Astrocyte (in vitro differentiated cells and primary cell): ENCODE measurements at regions not wholly inside any gene's neighbourhood (a gene's known extent, or its start where the extent isn't known, plus 50 kb on each side); places are given as distances from the start of the nearest gene placed in this dataset.

Experiments
- DNase-seq: peaks from one replicate; pipeline ENCODE4 v3.0.0-alpha.2; 2010; ENCODE audit warnings: low read depth
- FAIRE-seq: peaks from 2 replicates; lab custom pipeline; 2011; peaks lifted over from hg19 to GRCh38; lab: Jason Lieb, UNC
- H2AFZ ChIP-seq: 2 replicates; pipeline ENCODE4 v1.6.0; 2012; ENCODE audit warnings: low read depth, low read length, inconsistent platforms
- H3K27ac ChIP-seq: 2 replicates; pipeline ENCODE4 v1.5.1; 2011; ENCODE audit warnings: low read depth, low read length, inconsistent platforms
- H3K27me3 ChIP-seq: 2 replicates; pipeline ENCODE4 v1.6.0; 2011; ENCODE audit warnings: low read length, inconsistent platforms; ENCODE audit not compliant: insufficient read depth
- H3K36me3 ChIP-seq: 2 replicates; pipeline ENCODE4 v1.5.1; 2011; ENCODE audit warnings: low read length, inconsistent platforms; ENCODE audit not compliant: insufficient read depth
- H3K4me1 ChIP-seq: 2 replicates; pipeline ENCODE4 v1.5.1; 2011; ENCODE audit warnings: low read length, inconsistent platforms; ENCODE audit not compliant: insufficient read depth
- H3K4me2 ChIP-seq: 2 replicates; pipeline ENCODE4 v1.6.0; 2012; ENCODE audit warnings: low read length, inconsistent platforms
- H3K4me3 ChIP-seq: 2 replicates; pipeline ENCODE4 v1.5.1; 2011; ENCODE audit warnings: low read depth, mild to moderate bottlenecking, low read length, inconsistent platforms; ENCODE audit not compliant: insufficient read depth
- H3K79me2 ChIP-seq: 2 replicates; pipeline ENCODE4 v1.6.0; 2012; ENCODE audit warnings: mild to moderate bottlenecking, low read length, inconsistent platforms; ENCODE audit not compliant: insufficient read depth
- H3K9ac ChIP-seq: 2 replicates; pipeline ENCODE4 v1.6.0; 2012; ENCODE audit warnings: mild to moderate bottlenecking, low read length, inconsistent platforms
- H3K9me3 ChIP-seq: 2 replicates; pipeline ENCODE4 v1.5.1; 2012; ENCODE audit warnings: low read depth, mild to moderate bottlenecking, low read length, inconsistent platforms; ENCODE audit not compliant: insufficient read depth
- H4K20me1 ChIP-seq: 2 replicates; pipeline ENCODE4 v1.6.0; 2012; ENCODE audit warnings: low read length, inconsistent platforms; ENCODE audit not compliant: insufficient read depth
- H3K27ac Mint-ChIP-seq: one replicate; pipeline ENCODE4 v1.8.0; 2021; ENCODE audit warnings: mild to moderate bottlenecking, mixed read lengths; ENCODE audit not compliant: unreplicated experiment
- H3K27me3 Mint-ChIP-seq: one replicate; pipeline ENCODE4 v1.8.0; 2021; ENCODE audit warnings: low read depth, mixed read lengths; ENCODE audit not compliant: unreplicated experiment
- H3K36me3 Mint-ChIP-seq: one replicate; pipeline ENCODE4 v1.8.0; 2021; ENCODE audit warnings: low read depth, mixed read lengths; ENCODE audit not compliant: unreplicated experiment
- H3K4me1 Mint-ChIP-seq: one replicate; pipeline ENCODE4 v1.8.0; 2021; ENCODE audit warnings: low read depth, mixed read lengths; ENCODE audit not compliant: unreplicated experiment
- H3K4me3 Mint-ChIP-seq: one replicate; pipeline ENCODE4 v1.8.0; 2021; ENCODE audit warnings: mild to moderate bottlenecking, moderate library complexity, mixed read lengths; ENCODE audit not compliant: unreplicated experiment
- H3K9me3 Mint-ChIP-seq: one replicate; pipeline ENCODE4 v1.8.0; 2021; ENCODE audit warnings: mild to moderate bottlenecking, mixed read lengths; ENCODE audit not compliant: unreplicated experiment
- EZH2 ChIP-seq: IDR thresholded peaks from 2 replicates; pipeline ENCODE4 v1.6.1; 2012; ENCODE audit warnings: mild to moderate bottlenecking, low read length, inconsistent platforms; ENCODE audit not compliant: insufficient read depth
- TF ChIP-seq, protein P1 (sequence below): IDR thresholded peaks from 2 replicates; pipeline ENCODE4 v1.5.1; 2011; ENCODE audit warnings: low read depth, mild to moderate bottlenecking, inconsistent platforms, low read length, moderate library complexity; ENCODE audit not compliant: insufficient read depth

DNA sequence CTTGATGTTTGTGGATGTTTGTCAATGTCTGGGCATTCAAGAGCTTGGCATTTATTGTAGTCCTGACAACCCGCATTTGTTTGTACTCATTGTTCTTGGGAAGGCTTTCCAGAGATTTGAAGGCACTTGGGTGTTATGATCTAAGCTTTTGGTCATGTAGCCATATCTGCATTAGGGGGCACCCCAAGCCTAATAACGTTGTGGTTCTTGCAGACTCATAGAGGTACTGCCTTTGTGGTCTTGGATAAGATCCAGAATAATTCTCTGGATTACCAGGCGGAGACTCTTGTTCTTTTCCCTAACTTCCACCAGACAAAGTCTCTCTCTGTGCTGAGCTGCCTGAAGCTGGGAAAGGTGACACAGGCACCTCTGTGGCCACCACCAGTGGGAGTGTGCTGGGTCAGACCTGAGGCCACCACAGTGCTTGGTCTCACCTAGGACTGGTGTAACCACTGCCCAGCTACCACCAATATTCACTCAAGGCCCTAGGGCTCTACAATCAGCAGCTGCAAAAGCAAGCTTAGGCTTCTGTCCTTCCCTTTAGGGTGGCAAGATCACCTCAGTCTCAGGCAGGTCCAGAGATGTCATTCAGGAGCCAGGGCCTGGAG lies 144.4 kb upstream of the TAS2R1 start:
- H3K9me3 Mint-ChIP-seq, result no peaks in the 10 kb centered on the region
- H3K79me2 ChIP-seq, result no peaks in the 10 kb centered on the region
- H3K4me1 Mint-ChIP-seq, result peaks cover 4% of the 10 kb centered on the region
- H3K36me3 Mint-ChIP-seq, result no peaks in the 10 kb centered on the region
- no peak overlapping the region for H3K4me2 ChIP-seq
- DNase-seq (peak; percentile 71), FAIRE-seq (peak; percentile 78)
- no peaks in the 10 kb centered on the region for H3K27me3 Mint-ChIP-seq
- no peak overlapping the region for H3K27ac Mint-ChIP-seq
- H2AFZ ChIP-seq, result no peak overlapping the region
- H3K9ac ChIP-seq, result peak overlapping the region; percentile 7
- peaks cover 10% of the 10 kb centered on the region for H3K4me1 ChIP-seq
- no peaks in the 10 kb centered on the region for H3K9me3 ChIP-seq
- no peaks in the 10 kb centered on the region for H4K20me1 ChIP-seq
- H3K36me3 ChIP-seq, result no peaks in the 10 kb centered on the region
- TF ChIP-seq EZH2, result no peak
- TF ChIP-seq, protein P1, sequence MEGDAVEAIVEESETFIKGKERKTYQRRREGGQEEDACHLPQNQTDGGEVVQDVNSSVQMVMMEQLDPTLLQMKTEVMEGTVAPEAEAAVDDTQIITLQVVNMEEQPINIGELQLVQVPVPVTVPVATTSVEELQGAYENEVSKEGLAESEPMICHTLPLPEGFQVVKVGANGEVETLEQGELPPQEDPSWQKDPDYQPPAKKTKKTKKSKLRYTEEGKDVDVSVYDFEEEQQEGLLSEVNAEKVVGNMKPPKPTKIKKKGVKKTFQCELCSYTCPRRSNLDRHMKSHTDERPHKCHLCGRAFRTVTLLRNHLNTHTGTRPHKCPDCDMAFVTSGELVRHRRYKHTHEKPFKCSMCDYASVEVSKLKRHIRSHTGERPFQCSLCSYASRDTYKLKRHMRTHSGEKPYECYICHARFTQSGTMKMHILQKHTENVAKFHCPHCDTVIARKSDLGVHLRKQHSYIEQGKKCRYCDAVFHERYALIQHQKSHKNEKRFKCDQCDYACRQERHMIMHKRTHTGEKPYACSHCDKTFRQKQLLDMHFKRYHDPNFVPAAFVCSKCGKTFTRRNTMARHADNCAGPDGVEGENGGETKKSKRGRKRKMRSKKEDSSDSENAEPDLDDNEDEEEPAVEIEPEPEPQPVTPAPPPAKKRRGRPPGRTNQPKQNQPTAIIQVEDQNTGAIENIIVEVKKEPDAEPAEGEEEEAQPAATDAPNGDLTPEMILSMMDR, result peak; percentile 47
- no peak overlapping the region for H3K4me3 ChIP-seq
- no peaks in the 10 kb centered on the region for H3K27me3 ChIP-seq
- H3K4me3 Mint-ChIP-seq, result no peak overlapping the region
- peak overlapping the region; percentile 40 for H3K27ac ChIP-seq

GRCh38 chr5:9771079-9771478 lies 140.9 kb upstream of the TAS2R1 start:
- Histone ChIP-seq H3K4me3 (no peak overlapping the region), H2AFZ (no peak overlapping the region), H4K20me1 (no peaks in the 10 kb centered on the region), H3K36me3 (no peaks in the 10 kb centered on the region), H3K27me3 (no peaks in the 10 kb centered on the region), H3K4me2 (no peak overlapping the region), H3K27ac (no peak overlapping the region), H3K4me1 (peaks cover 10% of the 10 kb centered on the region), H3K9ac (no peak overlapping the region), H3K9me3 (no peaks in the 10 kb centered on the region), H3K79me2 (no peaks in the 10 kb centered on the region)
- Mint-ChIP-seq H3K27me3 (no peaks in the 10 kb centered on the region), H3K4me3 (no peak overlapping the region), H3K27ac (no peak overlapping the region), H3K4me1 (peaks cover 5% of the 10 kb centered on the region), H3K36me3 (no peaks in the 10 kb centered on the region), H3K9me3 (peaks cover 8% of the 10 kb centered on the region)
- FAIRE-seq (no peak), DNase-seq (no peak)
- no peak for TF ChIP-seq EZH2
- TF ChIP-seq, protein P1, result no peak

DNA sequence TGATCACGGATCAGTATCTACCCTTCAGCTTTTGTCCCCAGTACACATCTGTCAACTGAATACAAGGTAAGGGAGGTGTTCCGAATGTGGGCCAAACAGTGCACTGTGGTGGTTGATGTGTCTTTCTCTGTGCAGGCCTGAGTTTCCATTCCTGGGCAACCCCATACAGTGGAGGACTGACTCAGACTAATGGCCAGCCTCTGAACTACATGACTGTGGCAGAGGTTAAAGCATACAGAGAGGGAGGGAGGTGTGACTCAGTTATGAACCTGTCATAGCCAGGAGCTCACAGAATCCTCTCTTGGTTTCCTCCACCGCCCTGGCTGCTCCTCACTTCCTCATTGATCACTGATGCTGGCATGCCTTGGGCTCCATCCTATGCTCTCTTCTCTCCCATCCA lies 136.4 kb upstream of the TAS2R1 start:
- FAIRE-seq, result no peak
- no peak overlapping the region for H3K4me3 ChIP-seq
- no peak overlapping the region for H3K27ac ChIP-seq

More for the DNA sequence above, 136.4 kb upstream of the TAS2R1 start:
- H4K20me1 ChIP-seq, result no peaks in the 10 kb centered on the region
- no peak overlapping the region for H3K9ac ChIP-seq
- H3K27ac Mint-ChIP-seq, result no peak overlapping the region
- peaks cover 8% of the 10 kb centered on the region for H3K9me3 Mint-ChIP-seq
- no peaks in the 10 kb centered on the region for H3K27me3 ChIP-seq
- H3K4me3 Mint-ChIP-seq, result no peak overlapping the region
- no peak overlapping the region for H3K4me2 ChIP-seq
- peaks cover 9% of the 10 kb centered on the region for H3K4me1 Mint-ChIP-seq
- peak; percentile 16 for DNase-seq
- H3K4me1 ChIP-seq, result no peaks in the 10 kb centered on the region
- H2AFZ ChIP-seq, result no peak overlapping the region
- no peaks in the 10 kb centered on the region for H3K9me3 ChIP-seq
- H3K27me3 Mint-ChIP-seq, result no peaks in the 10 kb centered on the region
- no peak for TF ChIP-seq EZH2
- TF ChIP-seq, protein P1, result no peak
- no peaks in the 10 kb centered on the region for H3K36me3 Mint-ChIP-seq
- no peaks in the 10 kb centered on the region for H3K36me3 ChIP-seq
- no peaks in the 10 kb centered on the region for H3K79me2 ChIP-seq
